NCI-H128 (cell line): ENCODE measurements at regions not wholly inside any gene's neighbourhood (a gene's known extent, or its start where the extent isn't known, plus 50 kb on each side); places are given as distances from the start of the nearest gene placed in this dataset.
A peak's percentile ranks its signal among the peaks of the same experiment; 100 is the strongest.
"Not testable (repeated sequence)": the region's sequence is repeated elsewhere in the genome, so short reads cannot be mapped to it uniquely, and the experiment has no call there.

Experiments used
- DNase-seq: peaks from one replicate; lab custom pipeline; 2025; ENCODE audit not compliant: unreplicated experiment; lab: John Stamatoyannopoulos, UW

GRCh38 chr1:9441451-9442133, 97.7 kb upstream of the SLC25A33 start:
- DNase-seq: no peak

- no peak for DNase-seq
Measured at GRCh38 chr1:9442278-9442846, 96.9 kb upstream of the SLC25A33 start.

DNA sequence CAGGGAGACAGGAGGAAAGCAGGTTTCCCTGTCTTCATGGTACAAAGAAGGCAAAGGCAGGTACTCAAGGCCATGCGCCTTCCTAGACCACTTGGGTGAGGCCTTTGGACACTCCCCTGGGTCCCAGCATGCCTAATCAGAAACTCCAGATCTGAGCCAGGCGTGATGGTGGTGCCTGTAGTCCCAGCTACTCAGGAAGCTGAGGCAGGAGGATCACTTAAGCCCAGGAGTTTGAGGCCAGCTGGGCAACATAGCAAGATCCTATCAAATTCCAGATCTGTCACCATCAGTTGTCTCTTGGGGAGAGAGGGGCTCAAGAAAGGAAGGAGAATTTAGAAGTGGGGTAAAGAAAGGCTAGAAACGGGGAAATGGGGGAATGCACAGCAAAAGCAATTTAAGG, 96.3 kb upstream of the SLC25A33 start:
- DNase-seq: no peak

- no peak for DNase-seq
Measured at GRCh38 chr1:9443913-9444445, 95.3 kb upstream of the SLC25A33 start.

GRCh38 chr1:9444532-9444931, 94.7 kb upstream of the SLC25A33 start:
- no peak for DNase-seq

GRCh38 chr1:9445081-9445480, 94.2 kb upstream of the SLC25A33 start:
- not testable (repeated sequence) for DNase-seq

GRCh38 chr1:9447215-9447960, 91.9 kb upstream of the SLC25A33 start:
- no peak for DNase-seq

DNA sequence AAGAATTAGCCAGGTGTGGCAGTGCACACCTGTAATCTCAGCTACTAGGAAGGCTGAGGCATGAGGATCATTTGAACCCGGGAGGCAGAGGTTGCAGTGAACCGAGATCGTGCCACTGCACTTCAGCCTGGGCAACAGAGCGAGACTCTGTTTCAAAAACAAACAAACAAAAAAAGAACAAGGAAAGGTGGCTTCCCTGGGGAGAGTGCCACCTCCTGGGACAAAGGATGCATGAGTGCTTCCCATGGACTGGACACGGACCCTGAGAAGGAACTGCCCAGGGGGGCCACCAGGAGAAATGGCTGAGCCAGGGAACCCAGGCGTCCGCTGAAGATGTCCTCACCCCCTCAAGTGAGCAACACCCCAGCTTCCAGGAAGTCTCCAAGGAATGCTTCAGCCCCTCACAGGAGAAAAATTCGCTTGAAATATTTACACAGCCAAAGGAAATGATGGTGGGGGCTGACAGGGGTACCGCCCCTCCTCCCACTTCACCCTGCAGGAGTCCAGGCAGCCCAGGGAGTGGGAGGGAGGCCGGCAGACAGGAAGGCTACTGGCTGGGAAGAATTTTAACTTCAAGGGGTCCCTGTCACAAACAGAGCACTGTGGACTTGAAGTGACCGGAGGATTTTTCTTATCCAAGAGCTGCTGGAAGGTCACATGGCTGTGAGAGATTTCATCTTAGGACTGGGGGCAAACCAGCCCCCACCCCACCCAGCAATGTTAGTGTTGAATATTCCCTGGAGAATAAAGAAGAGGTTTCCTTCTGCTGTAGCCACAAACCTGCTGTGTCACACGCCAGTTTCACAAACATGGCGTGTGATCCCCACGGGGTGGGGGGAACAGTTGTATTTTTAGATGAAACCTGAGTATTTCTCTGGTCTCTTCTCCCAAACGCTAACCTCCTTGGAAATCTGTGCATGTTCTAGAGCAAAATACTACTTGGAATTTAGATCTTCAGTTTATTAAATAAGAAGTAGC, 90.8 kb upstream of the SLC25A33 start:
- DNase-seq: no peak

DNA sequence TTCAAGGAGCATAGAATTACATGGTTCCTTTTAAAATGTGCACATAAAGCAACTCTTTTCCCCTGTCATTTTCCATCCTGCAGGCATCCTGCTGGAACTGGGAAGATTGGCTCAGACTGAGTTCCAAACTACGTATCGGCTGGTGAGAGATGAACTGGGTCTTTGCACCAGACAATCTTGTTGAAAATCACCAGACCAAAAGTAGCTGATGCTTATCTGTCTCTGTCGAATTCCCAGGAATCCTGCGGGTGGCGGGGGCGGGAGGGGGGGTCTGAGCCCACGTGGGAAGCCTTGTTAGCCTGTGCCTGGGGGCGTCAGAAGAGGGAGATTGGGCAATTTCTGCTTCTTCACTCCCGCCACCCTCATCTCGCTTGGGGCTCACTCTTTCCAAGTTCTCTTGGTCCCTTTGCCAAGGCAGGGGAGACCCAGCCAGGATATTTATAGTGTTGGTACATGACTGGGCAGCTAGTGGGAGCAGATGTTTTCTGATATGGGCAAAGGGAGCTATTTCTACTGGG, 90.1 kb upstream of the SLC25A33 start:
- no peak for DNase-seq

DNA sequence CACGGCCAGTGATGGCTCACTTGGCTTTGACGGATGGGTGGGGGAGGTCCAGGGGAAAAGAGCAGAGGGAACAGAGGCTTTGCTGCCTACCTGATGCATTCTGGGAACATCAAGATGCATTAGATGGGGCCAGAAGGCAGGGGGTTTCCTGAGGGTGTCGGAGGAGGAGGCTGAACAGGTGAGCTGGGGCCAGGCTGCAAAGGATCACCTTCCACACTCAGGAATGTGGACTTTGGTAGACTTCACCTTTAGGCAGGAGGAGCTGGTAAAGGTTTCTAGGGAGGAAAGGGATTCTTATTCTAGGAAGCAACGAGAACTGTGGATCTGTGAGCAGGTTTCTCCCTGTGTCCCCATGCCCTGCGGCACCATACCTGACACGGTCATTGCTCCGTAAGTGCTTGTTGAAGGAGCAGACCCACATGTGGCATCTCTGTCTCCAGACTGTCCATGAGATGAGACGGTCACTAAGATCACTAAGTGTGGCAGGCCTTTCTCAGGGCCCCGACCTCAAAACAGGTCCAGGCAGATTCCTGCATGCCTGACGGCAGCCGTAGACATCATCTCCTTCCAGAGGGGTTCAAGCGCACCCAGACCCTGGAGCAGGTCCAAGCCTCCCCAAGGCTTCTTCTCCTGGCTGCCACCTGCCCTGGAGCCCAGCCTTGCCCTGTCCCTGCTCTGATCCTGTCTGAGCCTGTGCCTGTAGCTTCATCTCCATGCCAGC, 89.1 kb upstream of the SLC25A33 start:
- no peak for DNase-seq

- DNase-seq: no peak
Measured at GRCh38 chr1:9451081-9451480, 88.2 kb upstream of the SLC25A33 start.

DNA sequence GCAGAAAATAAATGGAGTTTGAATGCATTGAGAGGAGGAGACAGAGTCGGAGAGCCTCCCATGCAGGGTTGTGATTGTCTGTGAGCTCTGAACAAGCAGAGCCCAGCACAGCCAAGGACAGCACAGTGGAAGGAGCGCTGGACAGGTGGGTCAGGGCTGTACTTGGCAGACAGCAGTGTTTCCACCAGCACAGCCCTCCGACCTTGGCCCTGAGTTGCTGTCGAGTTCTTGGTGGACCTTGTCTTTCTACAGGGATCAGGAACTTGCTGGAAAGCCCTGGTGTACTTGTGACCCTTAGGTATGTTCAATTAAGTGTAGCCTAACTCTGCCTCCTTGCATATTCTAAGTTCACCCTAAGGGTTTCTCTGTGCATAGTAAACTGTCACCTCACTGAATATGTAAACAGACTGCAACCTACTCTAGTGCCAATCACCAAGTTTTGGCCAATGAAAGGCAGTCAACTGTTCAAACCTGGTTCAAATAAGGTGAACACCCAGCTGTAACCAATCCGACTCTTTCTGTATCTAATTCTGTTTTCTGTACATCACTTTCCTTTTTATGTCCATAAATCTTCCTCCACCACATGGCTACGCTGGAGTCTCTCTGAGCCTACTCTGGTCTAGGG, 86.6 kb upstream of the SLC25A33 start:
- DNase-seq: no peak

DNA sequence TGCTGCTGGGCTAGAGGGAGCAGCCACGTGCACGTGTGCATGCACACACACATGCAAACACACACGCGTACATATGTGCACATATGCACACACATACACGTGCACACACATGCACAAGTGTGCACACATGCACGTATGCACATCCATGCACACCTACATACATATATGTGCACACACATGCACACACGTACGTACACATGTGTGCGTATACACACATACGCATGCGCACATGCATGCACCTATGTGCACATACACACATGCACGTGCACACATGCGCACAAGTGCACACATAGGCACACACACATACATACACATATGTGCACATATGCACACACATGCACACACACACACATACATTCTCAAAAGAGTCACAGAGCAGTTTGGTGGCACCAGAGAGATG, 85.9 kb upstream of the SLC25A33 start:
- DNase-seq: no peak

DNA sequence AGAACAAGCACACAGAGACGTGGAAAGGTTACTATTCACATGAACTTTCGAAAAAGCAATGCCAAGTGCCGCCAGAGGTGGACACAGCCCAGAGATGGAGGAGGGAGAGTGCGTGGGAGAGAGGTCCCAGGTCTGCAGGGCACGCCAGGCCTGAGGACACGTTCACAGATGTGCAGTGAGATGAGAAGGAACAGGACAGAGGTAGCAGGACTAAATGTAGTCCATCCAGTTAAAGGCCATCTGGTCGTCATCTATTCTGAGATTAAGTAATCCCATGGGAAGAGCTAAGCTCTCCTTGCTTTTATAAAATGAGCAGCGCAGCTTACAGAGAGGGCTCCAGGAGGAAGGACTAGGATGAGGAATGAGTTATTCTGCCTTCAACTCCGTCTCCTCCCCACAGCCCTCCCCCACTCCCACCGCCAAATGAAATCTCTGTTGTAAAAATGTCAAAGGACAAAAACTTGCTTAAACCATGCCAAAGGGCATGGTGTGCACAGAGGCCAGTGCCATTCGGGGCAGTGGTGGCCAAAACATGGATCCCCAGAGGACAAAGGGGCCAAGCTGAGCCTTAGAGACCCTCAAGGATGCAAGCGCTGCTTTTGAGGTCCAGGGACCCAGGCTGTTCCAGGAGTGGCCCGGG, 85.4 kb upstream of the SLC25A33 start:
- DNase-seq: no peak

- DNase-seq: no peak
Measured at GRCh38 chr1:9454494-9455066, 84.7 kb upstream of the SLC25A33 start.

DNA sequence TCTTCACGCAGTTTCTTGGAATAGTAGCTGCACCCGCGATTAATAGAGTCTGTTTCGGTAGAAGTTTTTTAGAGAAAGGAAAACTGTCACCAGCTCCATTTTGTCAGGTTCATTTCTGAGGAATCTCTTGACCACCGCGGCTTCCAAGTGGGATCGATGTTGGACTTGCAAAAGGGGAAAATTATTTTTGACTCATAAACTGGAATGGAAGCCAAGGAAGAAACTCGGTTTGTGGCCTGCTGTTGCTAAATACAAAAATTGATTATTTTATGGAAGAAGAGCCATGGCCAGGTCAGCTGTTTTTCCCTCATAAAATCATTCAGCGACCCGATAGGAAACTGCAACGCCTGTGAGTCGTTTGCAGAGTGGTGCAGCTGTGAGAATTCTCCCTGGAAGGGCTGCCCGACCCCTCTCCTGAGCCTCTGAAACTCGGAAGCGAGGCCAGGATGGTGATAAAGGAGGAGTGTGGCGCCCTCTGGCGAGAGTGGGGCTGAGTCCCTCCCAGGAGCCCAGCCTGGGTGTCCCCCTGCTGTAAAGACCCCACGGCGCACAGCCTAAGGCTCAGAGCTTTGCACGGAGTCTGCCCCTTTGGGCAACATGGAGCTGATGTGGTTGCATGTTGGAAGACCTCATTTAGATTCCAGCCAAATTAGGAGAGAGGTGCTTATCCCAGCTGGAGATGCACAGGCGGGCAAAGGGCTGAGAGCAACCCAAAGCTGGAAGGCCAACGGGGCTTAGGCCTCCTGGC, 83.6 kb upstream of the SLC25A33 start:
- DNase-seq: peak; percentile 16

DNA sequence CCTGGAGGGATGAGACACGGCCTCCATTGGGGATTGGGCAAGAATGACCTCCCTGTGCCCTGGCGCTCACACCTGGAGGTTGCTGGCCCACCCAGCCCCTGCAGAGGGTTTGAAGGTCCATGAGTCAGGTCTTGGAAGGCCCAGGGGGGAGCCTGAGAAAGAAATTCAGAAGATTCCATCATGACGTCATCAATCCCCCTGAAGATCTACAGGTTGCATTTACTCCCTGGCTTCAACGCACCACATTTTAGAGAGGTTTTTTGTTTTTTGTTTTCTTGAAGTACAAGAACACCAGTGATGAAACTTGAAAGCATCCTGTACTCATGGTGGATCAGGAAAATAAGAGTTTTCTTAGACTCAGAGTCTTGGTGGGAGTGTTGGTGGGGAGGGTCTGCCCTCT, 82.4 kb upstream of the SLC25A33 start:
- no peak for DNase-seq

- DNase-seq: no peak
Measured at GRCh38 chr1:9459816-9460407, 79.4 kb upstream of the SLC25A33 start.
